AG04449 (cell line): ENCODE measurements at regions not wholly inside any gene's neighbourhood (a gene's known extent, or its start where the extent isn't known, plus 50 kb on each side); places are given as distances from the start of the nearest gene placed in this dataset.

ENCODE experiments used
- CTCF ChIA-PET: fragments of 350-600 bp; formaldehyde crosslinking; extraction: SDS; loops from one replicate; lab custom pipeline; 2021; ENCODE audit warnings: antibody characterized with exemption; lab: Yijun Ruan, JAX
- POLR2A ChIA-PET: fragments of 400-600, 350-600 bp; formaldehyde crosslinking; extraction: SDS; loops from one replicate; lab custom pipeline; 2020; ENCODE audit warnings: antibody characterized with exemption, inconsistent platforms; lab: Yijun Ruan, JAX
- DNase-seq: peaks from one replicate; pipeline ENCODE4 v3.0.0-alpha.2; 2010; ENCODE audit warnings: low read depth, low spot score
- H3K4me3 ChIP-seq: 2 replicates; pipeline ENCODE4 v1.5.1; 2011; ENCODE audit warnings: low read depth, mild to moderate bottlenecking, control low read depth, low read length
- TF ChIP-seq, protein P1 (sequence below): IDR thresholded peaks from one replicate; pipeline ENCODE4 v1.5.1; 2011; ENCODE audit warnings: mild to moderate bottlenecking, moderate library complexity, low read length, control low read depth, inconsistent platforms; ENCODE audit not compliant: insufficient read depth; ENCODE audit errors: missing control alignments

GRCh38 chr2:150298571-150299305 lies 188.7 kb downstream of the RND3 start:
- no peak for DNase-seq
- CTCF ChIA-PET, result no interaction called here
- POLR2A ChIA-PET, result no interaction called here
- H3K4me3 ChIP-seq, result no peak overlapping the region
- TF ChIP-seq, protein P1, sequence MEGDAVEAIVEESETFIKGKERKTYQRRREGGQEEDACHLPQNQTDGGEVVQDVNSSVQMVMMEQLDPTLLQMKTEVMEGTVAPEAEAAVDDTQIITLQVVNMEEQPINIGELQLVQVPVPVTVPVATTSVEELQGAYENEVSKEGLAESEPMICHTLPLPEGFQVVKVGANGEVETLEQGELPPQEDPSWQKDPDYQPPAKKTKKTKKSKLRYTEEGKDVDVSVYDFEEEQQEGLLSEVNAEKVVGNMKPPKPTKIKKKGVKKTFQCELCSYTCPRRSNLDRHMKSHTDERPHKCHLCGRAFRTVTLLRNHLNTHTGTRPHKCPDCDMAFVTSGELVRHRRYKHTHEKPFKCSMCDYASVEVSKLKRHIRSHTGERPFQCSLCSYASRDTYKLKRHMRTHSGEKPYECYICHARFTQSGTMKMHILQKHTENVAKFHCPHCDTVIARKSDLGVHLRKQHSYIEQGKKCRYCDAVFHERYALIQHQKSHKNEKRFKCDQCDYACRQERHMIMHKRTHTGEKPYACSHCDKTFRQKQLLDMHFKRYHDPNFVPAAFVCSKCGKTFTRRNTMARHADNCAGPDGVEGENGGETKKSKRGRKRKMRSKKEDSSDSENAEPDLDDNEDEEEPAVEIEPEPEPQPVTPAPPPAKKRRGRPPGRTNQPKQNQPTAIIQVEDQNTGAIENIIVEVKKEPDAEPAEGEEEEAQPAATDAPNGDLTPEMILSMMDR, result no peak

DNA sequence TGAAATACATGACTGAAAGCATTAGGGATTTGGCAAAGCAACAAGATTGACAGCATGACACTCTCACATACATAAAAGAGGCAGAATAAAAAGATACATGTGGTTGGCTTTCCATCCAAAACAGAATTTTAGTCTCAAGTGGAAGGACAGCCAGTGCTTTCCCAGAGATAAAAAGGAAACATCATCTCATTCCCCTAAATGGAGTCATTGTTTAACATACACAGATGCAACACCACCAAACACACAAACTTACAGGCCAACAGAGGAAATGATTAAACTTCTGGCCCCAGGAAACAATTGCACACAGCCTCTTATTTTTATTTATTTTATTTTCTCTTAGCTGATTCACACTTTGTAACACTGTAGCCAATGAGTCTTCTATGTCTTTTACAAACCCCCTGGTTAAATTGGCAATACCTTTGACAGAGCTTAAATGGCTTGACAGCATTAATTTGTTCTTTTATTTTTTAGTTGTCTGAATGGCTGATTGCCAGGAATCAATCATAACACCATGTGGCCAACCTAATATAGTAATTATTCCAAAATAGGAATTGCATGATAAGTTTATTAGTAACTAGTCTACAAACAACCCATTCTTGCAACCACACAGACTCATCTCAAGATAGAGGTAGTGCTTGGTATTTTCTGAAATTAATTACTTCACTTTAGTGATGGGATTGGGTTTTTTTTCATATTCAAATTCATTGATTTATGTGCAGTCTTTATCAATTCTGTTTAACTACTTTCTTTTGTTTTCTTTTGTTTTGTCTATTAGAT lies 190.5 kb downstream of the RND3 start:
- H3K4me3 ChIP-seq, result no peak overlapping the region
- TF ChIP-seq, protein P1, result no peak
- no peak for DNase-seq
- CTCF ChIA-PET, result no interaction called here
- POLR2A ChIA-PET, result no interaction called here

DNA sequence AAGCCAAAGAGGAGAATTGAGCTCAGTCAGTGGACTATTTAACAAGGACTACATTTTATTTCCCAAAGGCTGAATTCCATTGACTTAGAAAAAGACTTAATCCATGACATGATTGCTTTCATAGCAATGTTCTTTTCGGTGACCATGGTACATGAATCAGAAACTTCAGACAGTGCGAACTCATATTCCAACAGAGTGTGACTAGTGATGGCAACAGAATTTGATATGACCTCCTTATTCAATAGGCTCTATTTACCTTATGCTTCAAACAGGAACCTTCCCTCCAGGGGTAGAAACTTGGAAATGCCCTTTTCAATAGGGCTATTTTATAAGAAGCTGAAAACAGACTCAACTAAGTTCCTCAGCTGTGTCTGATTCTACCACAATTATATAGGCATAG lies 191.9 kb downstream of the RND3 start:
- DNase-seq, result no peak
- no peak overlapping the region for H3K4me3 ChIP-seq
- ChIA-PET CTCF (no interaction called here), POLR2A (no interaction called here)
- TF ChIP-seq, protein P1, result no peak

- ChIA-PET POLR2A (no interaction called here), CTCF (no interaction called here)
- no peak for DNase-seq
- TF ChIP-seq, protein P1, result no peak
- H3K4me3 ChIP-seq, result no peak overlapping the region
Measured at GRCh38 chr2:150293771-150294170, 193.7 kb downstream of the RND3 start.

- no peak for DNase-seq
- H3K4me3 ChIP-seq, result no peak overlapping the region
- CTCF ChIA-PET, result no interaction called here
Measured at GRCh38 chr2:150292807-150293206, 194.7 kb downstream of the RND3 start.

GRCh38 chr2:150292192-150292591 lies 195.3 kb downstream of the RND3 start:
- TF ChIP-seq, protein P1, result no peak

More at GRCh38 chr2:150292807-150293206, 194.7 kb downstream of the RND3 start:
- POLR2A ChIA-PET, result interaction anchor here (0.7 kb wide), 1 partner anchor 174 kb away, joined by 3 read pairs; no protein-coding TSS in a partner anchor
- TF ChIP-seq, protein P1, result no peak

More at GRCh38 chr2:150292192-150292591, 195.3 kb downstream of the RND3 start:
- DNase-seq, result no peak
- ChIA-PET CTCF (no interaction called here), POLR2A (no interaction called here)
- no peak overlapping the region for H3K4me3 ChIP-seq
